Astrocyte of the spinal cord (primary cell): ENCODE measurements at regions not wholly inside any gene's neighbourhood (a gene's known extent, or its start where the extent isn't known, plus 50 kb on each side); places are given as distances from the start of the nearest gene placed in this dataset.

ENCODE experiments used
- DNase-seq: peaks from one replicate; pipeline ENCODE4 v3.0.0; 2011; ENCODE audit warnings: low read depth, low spot score
- H3K4me3 ChIP-seq: 2 replicates; pipeline ENCODE4 v1.5.1; 2011; ENCODE audit warnings: low read depth, mild to moderate bottlenecking, low read length, moderate library complexity
- CTCF ChIP-seq: IDR thresholded peaks from 2 replicates; pipeline ENCODE4 v1.5.1; 2012; ENCODE audit warnings: low read depth, mild to moderate bottlenecking, low read length, inconsistent platforms
- in situ Hi-C: cut with HindIII; loops from 2 replicates; pipeline ENCODE4 v1.10.0; 2017; ENCODE audit warnings: low sequenced_read_pairs

- in situ Hi-C loops: no loop called here
- DNase-seq: no peak
- H3K4me3 ChIP-seq: no peak overlapping the region
- TF ChIP-seq CTCF: no peak
These were observed 169.4 kb downstream of the MAD2L1 start for GRCh38 chr4:119897260-119897659.

- DNase-seq: no peak
- no peak overlapping the region for H3K4me3 ChIP-seq
- in situ Hi-C loops: no loop called here
- TF ChIP-seq CTCF: no peak
These were observed 171.9 kb downstream of the MAD2L1 start for GRCh38 chr4:119894650-119895208.

- no peak for TF ChIP-seq CTCF
- in situ Hi-C loops: no loop called here
- no peak for DNase-seq
- no peak overlapping the region for H3K4me3 ChIP-seq
These were observed 192.8 kb downstream of the MAD2L1 start for GRCh38 chr4:119873794-119874325.

- no peak for DNase-seq
- no peak overlapping the region for H3K4me3 ChIP-seq
- in situ Hi-C loops: no loop called here
- TF ChIP-seq CTCF: no peak
These were observed 193.5 kb downstream of the MAD2L1 start for GRCh38 chr4:119873132-119873531.

- no peak overlapping the region for H3K4me3 ChIP-seq
- TF ChIP-seq CTCF: no peak
- no peak for DNase-seq
- in situ Hi-C loops: no loop called here
These were observed 194.2 kb downstream of the MAD2L1 start for GRCh38 chr4:119872371-119873016.

GRCh38 chr4:119870856-119871255 lies 195.8 kb downstream of the MAD2L1 start:
- no peak for DNase-seq
- H3K4me3 ChIP-seq: no peak overlapping the region
- TF ChIP-seq CTCF: no peak
- in situ Hi-C loops: no loop called here
